Astrocyte of the spinal cord (primary cell): ENCODE measurements at regions not wholly inside any gene's neighbourhood (a gene's known extent, or its start where the extent isn't known, plus 50 kb on each side); places are given as distances from the start of the nearest gene placed in this dataset.

ENCODE experiments used
- DNase-seq: peaks from one replicate; pipeline ENCODE4 v3.0.0; 2011; ENCODE audit warnings: low read depth, low spot score
- H3K4me3 ChIP-seq: 2 replicates; pipeline ENCODE4 v1.5.1; 2011; ENCODE audit warnings: low read depth, mild to moderate bottlenecking, low read length, moderate library complexity
- CTCF ChIP-seq: IDR thresholded peaks from 2 replicates; pipeline ENCODE4 v1.5.1; 2012; ENCODE audit warnings: low read depth, mild to moderate bottlenecking, low read length, inconsistent platforms
- in situ Hi-C: cut with HindIII; loops from 2 replicates; pipeline ENCODE4 v1.10.0; 2017; ENCODE audit warnings: low sequenced_read_pairs

- no peak for TF ChIP-seq CTCF
- in situ Hi-C loops = no loop called here
- H3K4me3 ChIP-seq = no peak overlapping the region
- no peak for DNase-seq
Observed at GRCh38 chr3:1616744-1617143, 481.9 kb upstream of the CNTN4 start.

- no peak for TF ChIP-seq CTCF
- no peak for DNase-seq
- in situ Hi-C loops = no loop called here
- H3K4me3 ChIP-seq = no peak overlapping the region
Observed at GRCh38 chr3:1623896-1624295, 474.8 kb upstream of the CNTN4 start.

- in situ Hi-C loops = no loop called here
- no peak for DNase-seq
- TF ChIP-seq CTCF = no peak
- H3K4me3 ChIP-seq = no peak overlapping the region
Observed at GRCh38 chr3:1632128-1632527, 466.5 kb upstream of the CNTN4 start.

GRCh38 chr3:1661839-1662238 is 436.8 kb upstream of the CNTN4 start:
- in situ Hi-C loops = no loop called here
- H3K4me3 ChIP-seq = no peak overlapping the region
- no peak for TF ChIP-seq CTCF
- DNase-seq = no peak

- no peak for DNase-seq
- TF ChIP-seq CTCF = no peak
- H3K4me3 ChIP-seq = no peak overlapping the region
- in situ Hi-C loops = no loop called here
Observed at GRCh38 chr3:1664266-1664665, 434.4 kb upstream of the CNTN4 start.

GRCh38 chr3:1666865-1667264 is 431.8 kb upstream of the CNTN4 start:
- in situ Hi-C loops = no loop called here
- no peak for DNase-seq
- TF ChIP-seq CTCF = no peak
- H3K4me3 ChIP-seq = no peak overlapping the region

- no peak for TF ChIP-seq CTCF
- in situ Hi-C loops = no loop called here
- no peak overlapping the region for H3K4me3 ChIP-seq
- DNase-seq = no peak
Observed at GRCh38 chr3:1677576-1678156, 421.0 kb upstream of the CNTN4 start.
